DOHH2 (cell line): ENCODE measurements at regions not wholly inside any gene's neighbourhood (a gene's known extent, or its start where the extent isn't known, plus 50 kb on each side); places are given as distances from the start of the nearest gene placed in this dataset.

Experiments
- EZH2phosphoT487 ChIP-seq: fragments of 200-600 bp; sonication (generic); IDR thresholded peaks from 2 replicates; pipeline ENCODE4 v1.6.1; 2017; ENCODE audit warnings: borderline replicate concordance, mild to moderate bottlenecking, antibody characterized with exemption, low read length, moderate library complexity, mixed read lengths
- TF ChIP-seq, protein P1 (sequence below): fragments of 200-600 bp; sonication (generic); IDR thresholded peaks from one replicate; pipeline ENCODE4 v1.5.1; 2014; ENCODE audit warnings: antibody characterized with exemption, mild to moderate bottlenecking, low read depth, low read length; ENCODE audit not compliant: poor library complexity, severe bottlenecking

DNA sequence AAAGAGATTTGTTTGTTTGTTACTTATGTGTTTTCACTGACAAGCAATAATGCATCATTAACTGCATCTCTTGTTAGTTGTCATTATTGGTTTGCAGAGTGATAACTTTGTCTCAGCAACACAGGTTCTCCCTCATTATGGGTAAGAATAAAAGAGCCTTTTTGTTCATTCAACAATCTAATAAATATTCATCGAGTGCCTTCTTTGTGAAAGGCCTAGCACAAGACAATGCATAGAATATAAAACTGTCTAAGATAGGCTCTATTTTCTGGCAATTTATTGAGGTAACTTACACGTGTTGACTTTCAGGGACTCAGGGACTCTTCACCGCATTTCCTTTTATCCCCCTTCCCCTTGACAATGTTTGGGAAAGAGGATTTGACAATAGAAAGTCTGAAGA is 95.5 kb upstream of the KRR1 start:
- TF ChIP-seq, protein P1, sequence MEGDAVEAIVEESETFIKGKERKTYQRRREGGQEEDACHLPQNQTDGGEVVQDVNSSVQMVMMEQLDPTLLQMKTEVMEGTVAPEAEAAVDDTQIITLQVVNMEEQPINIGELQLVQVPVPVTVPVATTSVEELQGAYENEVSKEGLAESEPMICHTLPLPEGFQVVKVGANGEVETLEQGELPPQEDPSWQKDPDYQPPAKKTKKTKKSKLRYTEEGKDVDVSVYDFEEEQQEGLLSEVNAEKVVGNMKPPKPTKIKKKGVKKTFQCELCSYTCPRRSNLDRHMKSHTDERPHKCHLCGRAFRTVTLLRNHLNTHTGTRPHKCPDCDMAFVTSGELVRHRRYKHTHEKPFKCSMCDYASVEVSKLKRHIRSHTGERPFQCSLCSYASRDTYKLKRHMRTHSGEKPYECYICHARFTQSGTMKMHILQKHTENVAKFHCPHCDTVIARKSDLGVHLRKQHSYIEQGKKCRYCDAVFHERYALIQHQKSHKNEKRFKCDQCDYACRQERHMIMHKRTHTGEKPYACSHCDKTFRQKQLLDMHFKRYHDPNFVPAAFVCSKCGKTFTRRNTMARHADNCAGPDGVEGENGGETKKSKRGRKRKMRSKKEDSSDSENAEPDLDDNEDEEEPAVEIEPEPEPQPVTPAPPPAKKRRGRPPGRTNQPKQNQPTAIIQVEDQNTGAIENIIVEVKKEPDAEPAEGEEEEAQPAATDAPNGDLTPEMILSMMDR: no peak
- no peak for TF ChIP-seq EZH2phosphoT487
